ENCODE measurements at regions not wholly inside any gene's neighbourhood (a gene's known extent, or its start where the extent isn't known, plus 50 kb on each side); places are given as distances from the start of the nearest gene placed in this dataset.

DNA sequence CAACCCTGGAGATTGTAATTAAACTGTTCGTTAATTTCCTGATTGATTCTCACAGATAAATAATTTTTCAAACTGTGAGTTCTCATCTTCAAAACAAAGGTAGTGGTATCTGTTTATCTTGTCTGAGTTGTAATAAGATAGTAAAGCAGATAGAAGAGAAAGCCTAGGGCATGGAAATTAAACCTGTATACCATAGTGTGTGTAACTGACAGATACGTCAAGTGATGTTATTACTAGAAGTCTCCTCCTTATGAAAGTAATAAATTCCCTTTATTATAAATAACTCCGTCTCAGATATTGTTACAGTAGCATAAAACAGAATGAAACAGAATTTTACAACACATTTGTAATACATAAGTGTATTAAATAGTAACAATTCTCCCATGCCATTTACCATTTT, 1065.1 kb downstream of the SLITRK1 start:
- Histone ChIP-seq H3K4me3 (replicated peaks in 1 of 3; ENCODE audit: insufficient read depth in 1 of 3, low read depth in 1 of 3, low read length in 3 of 3) (no peak overlapping the region), H3K4me2 (ENCODE audit: insufficient read depth, low read length) (no peak overlapping the region), H3K9ac (replicated peaks; ENCODE audit: extremely low read depth, insufficient read depth, low read length) (no peak overlapping the region), H2AFZ (ENCODE audit: low read depth, low read length) (no peak overlapping the region), H3K36me3 (ENCODE audit: control insufficient read depth in 2 of 2, extremely low read depth in 1 of 2, insufficient read depth in 2 of 2, low read length in 2 of 2) (no peaks in the 10 kb centered on the region), H3K9me1 (replicated peaks; ENCODE audit: control insufficient read depth, extremely low read depth, insufficient read depth, low read length) (no peaks in the 10 kb centered on the region), H3K79me2 (ENCODE audit: control insufficient read depth, insufficient read depth, low read length) (no peaks in the 10 kb centered on the region), H3K27me3 (ENCODE audit: control insufficient read depth in 2 of 2, insufficient read depth in 2 of 2, low read length in 2 of 2) (no peaks in the 10 kb centered on the region), H3K27ac (ENCODE audit: insufficient read depth, low read depth, low read length) (no peak overlapping the region), H3K4me1 (ENCODE audit: control insufficient read depth, extremely low read depth, insufficient read depth, low read length) (no peaks in the 10 kb centered on the region), H3K9me3 (replicated peaks; ENCODE audit: control insufficient read depth, insufficient read depth, low read length) (no peaks in the 10 kb centered on the region), H4K20me1 (replicated peaks; ENCODE audit: control insufficient read depth, extremely low read depth, insufficient read depth, low read length) (no peaks in the 10 kb centered on the region)
- FAIRE-seq (no peak), DNase-seq (ENCODE audit: low read depth, low spot score) (no peak)
- POLR2A ChIA-PET: no interaction called here
- no TSS peak for BruUV-seq (replicated peaks)
- CTCF ChIA-PET: no interaction called here
- dilution Hi-C loops (cut with MboI; ENCODE audit: extremely low pct_ligation_motif_present, low sequenced_read_pairs) (no loop called here), intact Hi-C loops (cut with micrococcal nuclease) (no loop called here)
- TF ChIP-seq POLR2AphosphoS5 (IDR thresholded peaks at IDR 0.05; ENCODE audit: insufficient read depth, low read depth, low read length): no peak
- TF ChIP-seq GATA2 (IDR thresholded peaks at IDR 0.05; ENCODE audit: insufficient read depth, insufficient read length, low read depth, low read length): no peak
- TF ChIP-seq, protein P1, sequence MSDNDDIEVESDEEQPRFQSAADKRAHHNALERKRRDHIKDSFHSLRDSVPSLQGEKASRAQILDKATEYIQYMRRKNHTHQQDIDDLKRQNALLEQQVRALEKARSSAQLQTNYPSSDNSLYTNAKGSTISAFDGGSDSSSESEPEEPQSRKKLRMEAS (IDR thresholded peaks at IDR 0.05; ENCODE audit: insufficient read depth, insufficient read length): no peak
- TF ChIP-seq JUN (IDR thresholded peaks at IDR 0.05; ENCODE audit: borderline replicate concordance, insufficient read depth, insufficient read length, low read depth): no peak
- TF ChIP-seq MYC (IDR thresholded peaks at IDR 0.05; ENCODE audit: low read depth, low read length): no peak
- no peak for TF ChIP-seq FOS (IDR thresholded peaks at IDR 0.05; ENCODE audit: borderline replicate concordance, insufficient read depth, low read length)
- TF ChIP-seq, protein P2, sequence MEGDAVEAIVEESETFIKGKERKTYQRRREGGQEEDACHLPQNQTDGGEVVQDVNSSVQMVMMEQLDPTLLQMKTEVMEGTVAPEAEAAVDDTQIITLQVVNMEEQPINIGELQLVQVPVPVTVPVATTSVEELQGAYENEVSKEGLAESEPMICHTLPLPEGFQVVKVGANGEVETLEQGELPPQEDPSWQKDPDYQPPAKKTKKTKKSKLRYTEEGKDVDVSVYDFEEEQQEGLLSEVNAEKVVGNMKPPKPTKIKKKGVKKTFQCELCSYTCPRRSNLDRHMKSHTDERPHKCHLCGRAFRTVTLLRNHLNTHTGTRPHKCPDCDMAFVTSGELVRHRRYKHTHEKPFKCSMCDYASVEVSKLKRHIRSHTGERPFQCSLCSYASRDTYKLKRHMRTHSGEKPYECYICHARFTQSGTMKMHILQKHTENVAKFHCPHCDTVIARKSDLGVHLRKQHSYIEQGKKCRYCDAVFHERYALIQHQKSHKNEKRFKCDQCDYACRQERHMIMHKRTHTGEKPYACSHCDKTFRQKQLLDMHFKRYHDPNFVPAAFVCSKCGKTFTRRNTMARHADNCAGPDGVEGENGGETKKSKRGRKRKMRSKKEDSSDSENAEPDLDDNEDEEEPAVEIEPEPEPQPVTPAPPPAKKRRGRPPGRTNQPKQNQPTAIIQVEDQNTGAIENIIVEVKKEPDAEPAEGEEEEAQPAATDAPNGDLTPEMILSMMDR (IDR thresholded peaks at IDR 0.05; ENCODE audit: extremely low read depth in 1 of 2, insufficient read depth in 1 of 2, low read depth in 1 of 2, low read length in 2 of 2): no peak
- no peak for TF ChIP-seq EZH2 (IDR thresholded peaks at IDR 0.05; ENCODE audit: borderline replicate concordance, low read depth, low read length, severe bottlenecking)
- no peak for TF ChIP-seq POLR2A (IDR thresholded peaks at IDR 0.05; ENCODE audit: low read depth, low read length)

All from endothelial cell of umbilical vein (primary cell).